GM23338 (cell line): ENCODE measurements at regions not wholly inside any gene's neighbourhood (a gene's known extent, or its start where the extent isn't known, plus 50 kb on each side); places are given as distances from the start of the nearest gene placed in this dataset.

Experiments
- CREB1 ChIP-seq: fragments of 250-450 bp; sonication (Bioruptor Pico); IDR thresholded peaks from 2 replicates; pipeline ENCODE4 v1.5.0; 2020; ENCODE audit warnings: low read depth, mild to moderate bottlenecking, moderate library complexity
- EZH2 ChIP-seq: fragments of 200-600 bp; sonication (generic); IDR thresholded peaks from one replicate; pipeline ENCODE4 v1.8.0; 2017; ENCODE audit warnings: antibody characterized with exemption, mild to moderate bottlenecking, low read depth; ENCODE audit not compliant: unreplicated experiment
- EZH2phosphoT487 ChIP-seq: fragments of 200-600 bp; sonication (generic); IDR thresholded peaks from one replicate; pipeline ENCODE4 v1.8.1; 2018; ENCODE audit warnings: antibody characterized with exemption; ENCODE audit not compliant: unreplicated experiment
- JUNB ChIP-seq: IDR thresholded peaks from one replicate; pipeline ENCODE4 v1.6.1; 2016; ENCODE audit warnings: antibody characterized with exemption; ENCODE audit not compliant: unreplicated experiment
- NANOG ChIP-seq: IDR thresholded peaks from 2 replicates; pipeline ENCODE4 v1.6.1; 2016; ENCODE audit warnings: antibody characterized with exemption, borderline replicate concordance
- POLR2AphosphoS5 ChIP-seq: IDR thresholded peaks from 2 replicates; pipeline ENCODE4 v1.6.1; 2016; ENCODE audit warnings: antibody characterized with exemption, low read depth
- REST ChIP-seq: IDR thresholded peaks from one replicate; pipeline ENCODE4 v1.6.1; 2018; ENCODE audit warnings: antibody characterized with exemption; ENCODE audit not compliant: unreplicated experiment
- ZNF114 ChIP-seq: fragments of 250-450 bp; sonication (Bioruptor Pico); IDR thresholded peaks from 2 replicates; pipeline ENCODE4 v1.5.0; 2020; ENCODE audit warnings: mild to moderate bottlenecking, moderate library complexity
- ZNF331 ChIP-seq: fragments of 250-450 bp; sonication (Bioruptor Pico); IDR thresholded peaks from 2 replicates; pipeline ENCODE4 v1.5.0; 2020; ENCODE audit warnings: low read depth, mild to moderate bottlenecking, moderate library complexity
- ZNF462 ChIP-seq: fragments of 250-450 bp; sonication (Bioruptor Pico); IDR thresholded peaks from 2 replicates; pipeline ENCODE4 v1.5.0; 2020; ENCODE audit warnings: mild to moderate bottlenecking, moderate library complexity
- TF ChIP-seq, protein P1 (sequence below), 2 experiments: fragments of 200-600 bp in 1 of 2; sonication (generic) in 1 of 2; conservative IDR thresholded peaks; 2 replicates each; pipeline versions ENCODE4 v1.5.1 to v1.6.1; 2016 to 2017; ENCODE audit warnings: antibody characterized with exemption in 2 of 2, low read depth in 2 of 2, mild to moderate bottlenecking in 2 of 2, moderate library complexity in 1 of 2
- TF ChIP-seq, protein P2 (sequence below): IDR thresholded peaks from 2 replicates; pipeline ENCODE4 v1.6.1; 2016; ENCODE audit warnings: antibody characterized with exemption

DNA sequence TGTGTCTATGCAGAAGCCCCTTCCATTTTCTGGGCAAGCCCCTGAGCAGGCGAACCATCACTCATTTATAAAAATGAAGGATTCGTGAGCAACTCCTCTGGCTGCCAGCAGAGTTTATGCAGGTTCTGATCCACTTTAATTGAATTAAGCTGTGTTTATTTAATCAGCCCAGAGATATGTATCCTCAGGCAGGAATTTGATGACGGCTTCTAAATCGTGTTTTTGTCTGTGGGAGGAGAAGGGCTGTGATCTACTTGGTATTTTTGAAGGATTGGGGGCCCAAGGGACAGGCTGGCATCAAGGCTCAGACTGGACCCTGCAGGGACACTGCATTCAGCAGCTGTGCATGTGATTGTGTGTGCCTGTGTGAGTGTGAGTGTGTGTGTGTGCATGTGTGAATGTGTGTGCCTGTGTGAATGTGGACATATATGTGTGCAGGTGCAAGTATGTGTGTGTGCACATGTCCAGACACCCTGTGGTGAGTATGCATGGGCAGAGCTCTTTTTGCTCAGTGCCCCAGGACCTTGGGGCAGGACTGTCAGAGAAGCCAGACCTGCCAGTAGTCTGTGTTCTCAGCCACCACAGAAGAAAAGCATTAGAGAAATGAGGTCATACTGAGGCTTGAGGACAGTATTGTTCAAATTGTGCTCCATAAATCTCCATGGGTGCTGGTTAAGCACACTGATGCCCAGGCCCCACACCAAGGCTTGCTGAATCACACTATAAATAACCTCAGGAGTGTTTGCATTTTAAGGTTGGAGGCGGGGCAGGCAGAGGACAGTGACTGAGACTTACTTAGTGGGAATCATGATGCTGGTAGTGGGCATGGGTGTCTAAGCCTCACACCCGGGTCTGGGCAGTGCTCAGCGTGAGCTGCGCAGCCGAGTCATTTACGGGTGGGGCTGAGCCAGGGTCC, 164.0 kb downstream of the CARTPT start:
- no peak for TF ChIP-seq EZH2phosphoT487
- no peak for TF ChIP-seq POLR2AphosphoS5
- TF ChIP-seq, protein P1, sequence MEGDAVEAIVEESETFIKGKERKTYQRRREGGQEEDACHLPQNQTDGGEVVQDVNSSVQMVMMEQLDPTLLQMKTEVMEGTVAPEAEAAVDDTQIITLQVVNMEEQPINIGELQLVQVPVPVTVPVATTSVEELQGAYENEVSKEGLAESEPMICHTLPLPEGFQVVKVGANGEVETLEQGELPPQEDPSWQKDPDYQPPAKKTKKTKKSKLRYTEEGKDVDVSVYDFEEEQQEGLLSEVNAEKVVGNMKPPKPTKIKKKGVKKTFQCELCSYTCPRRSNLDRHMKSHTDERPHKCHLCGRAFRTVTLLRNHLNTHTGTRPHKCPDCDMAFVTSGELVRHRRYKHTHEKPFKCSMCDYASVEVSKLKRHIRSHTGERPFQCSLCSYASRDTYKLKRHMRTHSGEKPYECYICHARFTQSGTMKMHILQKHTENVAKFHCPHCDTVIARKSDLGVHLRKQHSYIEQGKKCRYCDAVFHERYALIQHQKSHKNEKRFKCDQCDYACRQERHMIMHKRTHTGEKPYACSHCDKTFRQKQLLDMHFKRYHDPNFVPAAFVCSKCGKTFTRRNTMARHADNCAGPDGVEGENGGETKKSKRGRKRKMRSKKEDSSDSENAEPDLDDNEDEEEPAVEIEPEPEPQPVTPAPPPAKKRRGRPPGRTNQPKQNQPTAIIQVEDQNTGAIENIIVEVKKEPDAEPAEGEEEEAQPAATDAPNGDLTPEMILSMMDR (conservative IDR thresholded peaks at IDR 0.05; ENCODE audit: low read depth in 2 of 2), result no peak
- no peak for TF ChIP-seq EZH2
- TF ChIP-seq, protein P2, sequence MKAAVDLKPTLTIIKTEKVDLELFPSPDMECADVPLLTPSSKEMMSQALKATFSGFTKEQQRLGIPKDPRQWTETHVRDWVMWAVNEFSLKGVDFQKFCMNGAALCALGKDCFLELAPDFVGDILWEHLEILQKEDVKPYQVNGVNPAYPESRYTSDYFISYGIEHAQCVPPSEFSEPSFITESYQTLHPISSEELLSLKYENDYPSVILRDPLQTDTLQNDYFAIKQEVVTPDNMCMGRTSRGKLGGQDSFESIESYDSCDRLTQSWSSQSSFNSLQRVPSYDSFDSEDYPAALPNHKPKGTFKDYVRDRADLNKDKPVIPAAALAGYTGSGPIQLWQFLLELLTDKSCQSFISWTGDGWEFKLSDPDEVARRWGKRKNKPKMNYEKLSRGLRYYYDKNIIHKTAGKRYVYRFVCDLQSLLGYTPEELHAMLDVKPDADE, result no peak
- no peak for TF ChIP-seq ZNF462 (CRISPR knock-in tag)
- TF ChIP-seq JUNB, result no peak
- TF ChIP-seq REST, result no peak
- no peak for TF ChIP-seq NANOG
- TF ChIP-seq CREB1, result no peak
- TF ChIP-seq ZNF331 (CRISPR knock-in tag), result no peak
- TF ChIP-seq ZNF114 (CRISPR knock-in tag), result no peak
